OCI-LY1 (cell line): ENCODE measurements at regions not wholly inside any gene's neighbourhood (a gene's known extent, or its start where the extent isn't known, plus 50 kb on each side); places are given as distances from the start of the nearest gene placed in this dataset.
"Not testable (repeated sequence)": the region's sequence is repeated elsewhere in the genome, so short reads cannot be mapped to it uniquely, and the experiment has no call there.

Experiments used
- H2AFZ ChIP-seq: fragments of 200-600 bp; sonication (generic), shearing (Covaris generic); 2 replicates; pipeline ENCODE4 v1.6.0; 2014; ENCODE audit warnings: antibody characterized with exemption, mild to moderate bottlenecking, low read length
- H3F3A ChIP-seq: fragments of 200-600 bp; sonication (generic), shearing (Covaris generic); 2 replicates; pipeline ENCODE4 v1.6.0; 2014; ENCODE audit warnings: mild to moderate bottlenecking, antibody characterized with exemption, low read length, moderate library complexity; ENCODE audit not compliant: insufficient read depth
- H3K27ac ChIP-seq: fragments of 200-600 bp; sonication (generic); 2 replicates; pipeline ENCODE4 v1.5.1; 2014; ENCODE audit warnings: low read length, mixed run types, mild to moderate bottlenecking, low read depth; ENCODE audit not compliant: poor library complexity, severe bottlenecking
- H3K27me3 ChIP-seq: fragments of 200-600 bp; sonication (generic); 2 replicates; pipeline ENCODE4 v1.6.0; 2014; ENCODE audit warnings: antibody characterized with exemption, mild to moderate bottlenecking, low read length, moderate library complexity; ENCODE audit not compliant: insufficient read depth
- H3K36me3 ChIP-seq: fragments of 200-600 bp; sonication (generic); 2 replicates; pipeline ENCODE4 v1.6.1; 2014; ENCODE audit warnings: mild to moderate bottlenecking, antibody characterized with exemption, low read length, moderate library complexity, mixed read lengths; ENCODE audit not compliant: insufficient read depth
- H3K4me1 ChIP-seq: fragments of 200-600 bp; sonication (generic); 2 replicates; pipeline ENCODE4 v1.5.1; 2014; ENCODE audit warnings: mild to moderate bottlenecking, low read length, moderate library complexity; ENCODE audit not compliant: insufficient read depth, severe bottlenecking
- H3K4me2 ChIP-seq: fragments of 200-600 bp; sonication (generic), shearing (Covaris generic); 2 replicates; pipeline ENCODE4 v1.6.1; 2014; ENCODE audit warnings: low read length
- H3K4me3 ChIP-seq: fragments of 200-600 bp; sonication (generic); 2 replicates; pipeline ENCODE4 v1.5.1; 2014; ENCODE audit warnings: low read length, low read depth, mild to moderate bottlenecking, mixed read lengths; ENCODE audit not compliant: poor library complexity, severe bottlenecking
- H3K79me2 ChIP-seq: fragments of 200-600 bp; shearing (Covaris generic); 2 replicates; pipeline ENCODE4 v1.6.1; 2016; ENCODE audit warnings: mixed run types, low read length, mixed read lengths; ENCODE audit not compliant: insufficient read depth
- H3K9ac ChIP-seq: fragments of 200-600 bp; sonication (generic), shearing (Covaris generic); 2 replicates; pipeline ENCODE4 v1.6.1; 2014; ENCODE audit warnings: mild to moderate bottlenecking, low read length, mixed read lengths
- H3K9me2 ChIP-seq: fragments of 200-600 bp; sonication (generic), shearing (Covaris generic); 2 replicates; pipeline ENCODE4 v1.6.1; 2014; ENCODE audit warnings: low read depth, mild to moderate bottlenecking, low read length, mixed read lengths
- H3K9me3 ChIP-seq: fragments of 200-600 bp; shearing (Covaris generic); 2 replicates; pipeline ENCODE4 v1.6.1; 2014; ENCODE audit warnings: low read length, mixed read lengths
- H4K20me1 ChIP-seq: fragments of 200-600 bp; sonication (generic), shearing (Covaris generic); 2 replicates; pipeline ENCODE4 v1.6.0; 2016; ENCODE audit warnings: mild to moderate bottlenecking, low read length; ENCODE audit not compliant: insufficient read depth
- EZH2 ChIP-seq: fragments of 200-600 bp; sonication (generic), shearing (Covaris generic); IDR thresholded peaks from 2 replicates; pipeline ENCODE4 v1.8.0; 2017; ENCODE audit warnings: borderline replicate concordance, mixed run types, mild to moderate bottlenecking, antibody characterized with exemption, low read length, moderate library complexity, mixed read lengths
- TF ChIP-seq, protein P1 (sequence below): fragments of 200-600 bp; sonication (generic), shearing (Covaris generic); IDR thresholded peaks from 2 replicates; pipeline ENCODE4 v1.5.1; 2017; ENCODE audit warnings: mild to moderate bottlenecking, antibody characterized with exemption, low read length, moderate library complexity, mixed read lengths

DNA sequence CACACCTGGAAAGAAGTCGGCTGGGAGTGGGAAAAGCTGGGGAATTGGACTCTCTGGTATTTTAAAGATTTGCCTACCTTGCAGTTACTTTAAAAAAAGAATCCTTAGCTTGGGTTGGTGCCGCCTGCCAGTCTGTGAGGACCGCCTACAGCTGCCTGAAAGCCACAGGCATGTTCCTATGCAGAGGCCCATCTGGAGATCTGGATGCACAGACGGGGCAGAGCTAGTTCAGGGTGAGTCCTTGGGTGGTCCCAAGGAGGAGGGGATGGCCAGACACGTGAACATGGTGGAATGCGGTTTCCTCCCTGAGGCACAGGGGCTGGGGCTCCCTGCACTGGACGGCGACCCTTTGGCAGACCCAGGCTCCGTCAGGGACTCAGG, 113.2 kb upstream of the IQSEC1 start:
- Histone ChIP-seq H3K4me3 (no peak overlapping the region), H3K27me3 (no peaks in the 10 kb centered on the region; the same call in 1 of the 2 replicates), H3K79me2 (no peaks in the 10 kb centered on the region), H3K27ac (no peak overlapping the region), H3K9ac (no peak overlapping the region), H3K36me3 (no peaks in the 10 kb centered on the region), H3K9me2 (no peaks in the 10 kb centered on the region), H2AFZ (no peak overlapping the region), H3K4me1 (no peaks in the 10 kb centered on the region), H3K9me3 (no peaks in the 10 kb centered on the region; the same call in 1 of the 2 replicates), H3K4me2 (no peak overlapping the region), H4K20me1 (no peaks in the 10 kb centered on the region), H3F3A (no peaks in the 10 kb centered on the region)
- no peak for TF ChIP-seq EZH2
- TF ChIP-seq, protein P1, sequence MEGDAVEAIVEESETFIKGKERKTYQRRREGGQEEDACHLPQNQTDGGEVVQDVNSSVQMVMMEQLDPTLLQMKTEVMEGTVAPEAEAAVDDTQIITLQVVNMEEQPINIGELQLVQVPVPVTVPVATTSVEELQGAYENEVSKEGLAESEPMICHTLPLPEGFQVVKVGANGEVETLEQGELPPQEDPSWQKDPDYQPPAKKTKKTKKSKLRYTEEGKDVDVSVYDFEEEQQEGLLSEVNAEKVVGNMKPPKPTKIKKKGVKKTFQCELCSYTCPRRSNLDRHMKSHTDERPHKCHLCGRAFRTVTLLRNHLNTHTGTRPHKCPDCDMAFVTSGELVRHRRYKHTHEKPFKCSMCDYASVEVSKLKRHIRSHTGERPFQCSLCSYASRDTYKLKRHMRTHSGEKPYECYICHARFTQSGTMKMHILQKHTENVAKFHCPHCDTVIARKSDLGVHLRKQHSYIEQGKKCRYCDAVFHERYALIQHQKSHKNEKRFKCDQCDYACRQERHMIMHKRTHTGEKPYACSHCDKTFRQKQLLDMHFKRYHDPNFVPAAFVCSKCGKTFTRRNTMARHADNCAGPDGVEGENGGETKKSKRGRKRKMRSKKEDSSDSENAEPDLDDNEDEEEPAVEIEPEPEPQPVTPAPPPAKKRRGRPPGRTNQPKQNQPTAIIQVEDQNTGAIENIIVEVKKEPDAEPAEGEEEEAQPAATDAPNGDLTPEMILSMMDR = no peak

DNA sequence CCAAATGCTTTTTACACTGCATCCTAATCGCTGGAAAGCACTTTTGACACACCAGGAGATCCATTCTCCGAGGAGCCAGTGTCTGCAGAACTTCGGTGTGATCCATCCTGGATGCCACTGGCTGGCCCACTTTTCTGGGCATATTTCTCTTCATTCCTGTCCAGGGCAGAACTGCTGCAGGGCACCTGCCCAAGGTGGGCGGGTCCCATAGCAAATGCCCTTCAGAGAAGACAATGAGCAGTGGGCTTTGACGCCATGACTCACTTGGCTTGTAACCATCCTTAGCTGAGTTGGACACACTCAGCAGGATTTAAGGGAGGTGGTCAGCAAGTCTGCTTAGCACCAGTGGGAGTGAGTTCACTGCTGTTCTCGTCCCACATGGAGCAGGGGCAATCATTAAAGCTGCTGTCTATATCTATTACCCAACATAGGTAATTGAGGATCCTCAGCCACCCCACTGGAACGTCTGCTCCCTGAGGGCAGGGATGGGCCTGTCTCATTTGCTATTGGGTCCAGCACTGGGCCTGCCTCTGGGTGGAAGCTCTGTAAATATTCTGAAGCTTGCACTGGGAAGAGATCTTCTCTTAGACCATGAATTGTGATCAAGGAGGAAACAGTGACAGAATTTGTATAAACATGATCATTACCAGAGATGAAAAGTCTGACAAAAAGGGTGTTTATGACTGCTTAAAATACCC, 112.7 kb upstream of the IQSEC1 start:
- Histone ChIP-seq H3K9ac (no peak overlapping the region), H3K4me1 (no peaks in the 10 kb centered on the region), H3K9me2 (no peaks in the 10 kb centered on the region), H3F3A (no peaks in the 10 kb centered on the region), H2AFZ (no peak overlapping the region), H3K4me3 (no peak overlapping the region), H3K4me2 (no peak overlapping the region), H3K27me3 (no peaks in the 10 kb centered on the region; the same call in 1 of the 2 replicates), H3K27ac (no peak overlapping the region), H3K9me3 (no peaks in the 10 kb centered on the region; the same call in 1 of the 2 replicates), H3K36me3 (no peaks in the 10 kb centered on the region), H3K79me2 (no peaks in the 10 kb centered on the region), H4K20me1 (no peaks in the 10 kb centered on the region)
- TF ChIP-seq, protein P1 = no peak
- no peak for TF ChIP-seq EZH2

- not testable (repeated sequence) for H3K9me3 ChIP-seq, H3K27me3 ChIP-seq, H3K4me1 ChIP-seq, H3F3A ChIP-seq, H2AFZ ChIP-seq, H3K79me2 ChIP-seq, H3K36me3 ChIP-seq, H3K4me2 ChIP-seq, H3K4me3 ChIP-seq, H3K27ac ChIP-seq, H3K9me2 ChIP-seq, H4K20me1 ChIP-seq, H3K9ac ChIP-seq
These were observed 106.5 kb upstream of the IQSEC1 start for GRCh38 chr3:13179582-13180210.

GRCh38 chr3:13179181-13179580, 106.0 kb upstream of the IQSEC1 start:
- peaks cover 9% of the 10 kb centered on the region for H3K9me3 ChIP-seq
- H3K4me2 ChIP-seq = no peak overlapping the region
- no peaks in the 10 kb centered on the region for H3K79me2 ChIP-seq
- H3K36me3 ChIP-seq = no peaks in the 10 kb centered on the region; the same call in 1 of the 2 replicates
- no peak overlapping the region for H2AFZ ChIP-seq
- no peaks in the 10 kb centered on the region for H3K9me2 ChIP-seq
- no peaks in the 10 kb centered on the region for H4K20me1 ChIP-seq
- H3K9ac ChIP-seq = no peak overlapping the region
- no peak overlapping the region for H3K27ac ChIP-seq
- no peak overlapping the region for H3K4me3 ChIP-seq
- H3K4me1 ChIP-seq = no peaks in the 10 kb centered on the region
- no peaks in the 10 kb centered on the region for H3F3A ChIP-seq
- TF ChIP-seq, protein P1 = no peak
- no peak for TF ChIP-seq EZH2
- H3K27me3 ChIP-seq = peaks cover 6% of the 10 kb centered on the region; the same call in 1 of the 2 replicates
